Left lung (tissue), 4 donors: ENCODE measurements at regions not wholly inside any gene's neighbourhood (a gene's known extent, or its start where the extent isn't known, plus 50 kb on each side); places are given as distances from the start of the nearest gene placed in this dataset.
"Not testable (repeated sequence)": the region's sequence is repeated elsewhere in the genome, so short reads cannot be mapped to it uniquely, and the experiment has no call there.

Experiments
- ATAC-seq: fragments of 200-7000 bp; cut with Tn5 transposase; one replicate; pipeline ENCODE4 v1.9.1; 2020; ENCODE audit warnings: moderate library complexity
- DNase-seq, 4 donors: peaks; one replicate each; pipeline ENCODE4 v3.0.0-alpha.2; 2013 to 2020
- H3K27ac ChIP-seq, 2 donors: fragments of 200-600 bp; sonication (generic) in 1 of 2; one replicate each; pipeline versions ENCODE4 v1.5.0 to v1.8.0; 2020 to 2021
- H3K27me3 ChIP-seq, 2 donors: fragments of 200-600 bp; sonication (generic) in 1 of 2; one replicate each; pipeline versions ENCODE4 v1.5.0 to v1.8.0; 2020 to 2021
- H3K36me3 ChIP-seq, 2 donors: fragments of 200-600 bp; sonication (generic) in 1 of 2; one replicate each; pipeline versions ENCODE4 v1.5.0 to v1.8.0; 2020 to 2021
- H3K4me1 ChIP-seq, 2 donors: fragments of 200-600 bp; one replicate each; pipeline ENCODE4 v1.8.0; 2021
- H3K4me3 ChIP-seq, 2 donors: fragments of 200-600 bp; sonication (generic) in 1 of 2; one replicate each; pipeline versions ENCODE4 v1.5.0 to v1.8.0; 2020 to 2021; ENCODE audit warnings: mild to moderate bottlenecking in 1 of 2
- H3K9me3 ChIP-seq, 2 donors: fragments of 200-600 bp; sonication (generic) in 1 of 2; one replicate each; pipeline versions ENCODE4 v1.5.0 to v1.8.0; 2020 to 2021
- intact Hi-C, 2 donors: fragments of 100-400 bp; cut with DNase I; formaldehyde crosslinking; loops; one replicate each; pipeline versions ENCODE4 v1.11.2 to v1.14.2; 2022
- donor health status: DM: no; HTN: yes; CAD: no.
- donor health status: DM: no; HTN: no; CAD: no.

GRCh38 chr9:67133124-67133523 lies 140.8 kb upstream of the SPATA31A3 start:
- H3K9me3 ChIP-seq, H3K27me3 ChIP-seq, DNase-seq, ATAC-seq, H3K4me1 ChIP-seq, H3K4me3 ChIP-seq, H3K36me3 ChIP-seq, H3K27ac ChIP-seq, intact Hi-C loops: not testable (repeated sequence)

DNA sequence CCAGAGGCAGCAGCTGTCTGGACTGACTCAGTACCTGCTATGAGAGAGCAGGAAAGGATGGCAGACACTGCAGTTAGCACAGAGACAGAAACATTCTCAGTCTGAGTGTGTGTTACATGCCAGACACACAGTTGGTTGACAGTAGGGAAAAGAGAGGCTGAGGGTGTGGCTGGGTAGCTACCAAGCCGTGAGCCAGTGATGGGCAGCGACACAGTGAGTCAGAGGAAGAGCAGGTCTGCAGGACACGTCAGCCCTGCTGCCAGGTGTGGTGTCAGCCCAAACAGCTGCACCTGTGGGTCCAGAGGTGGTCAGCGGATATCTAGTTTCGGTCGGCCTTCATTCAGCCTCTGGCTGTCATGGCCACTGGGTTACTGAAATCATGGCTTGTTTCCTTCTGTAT lies 124.4 kb upstream of the SPATA31A3 start:
- not testable (repeated sequence) for H3K9me3 ChIP-seq, H3K27me3 ChIP-seq
- ATAC-seq, result peak; percentile 57

GRCh38 chr9:67112148-67112547 lies 119.8 kb upstream of the SPATA31A3 start:
- H3K4me3 ChIP-seq, intact Hi-C loops, H3K27me3 ChIP-seq, H3K27ac ChIP-seq, H3K4me1 ChIP-seq, H3K36me3 ChIP-seq, DNase-seq, ATAC-seq, H3K9me3 ChIP-seq: not testable (repeated sequence)

More for the DNA sequence above, 124.4 kb upstream of the SPATA31A3 start:
- DNase-seq, H3K4me3 ChIP-seq, H3K36me3 ChIP-seq, H3K27ac ChIP-seq, H3K4me1 ChIP-seq, intact Hi-C loops: not testable (repeated sequence)

GRCh38 chr9:67111733-67112132 lies 119.4 kb upstream of the SPATA31A3 start:
- H3K9me3 ChIP-seq, intact Hi-C loops, ATAC-seq, H3K36me3 ChIP-seq, H3K4me1 ChIP-seq, H3K27me3 ChIP-seq, DNase-seq, H3K27ac ChIP-seq, H3K4me3 ChIP-seq: not testable (repeated sequence)

DNA sequence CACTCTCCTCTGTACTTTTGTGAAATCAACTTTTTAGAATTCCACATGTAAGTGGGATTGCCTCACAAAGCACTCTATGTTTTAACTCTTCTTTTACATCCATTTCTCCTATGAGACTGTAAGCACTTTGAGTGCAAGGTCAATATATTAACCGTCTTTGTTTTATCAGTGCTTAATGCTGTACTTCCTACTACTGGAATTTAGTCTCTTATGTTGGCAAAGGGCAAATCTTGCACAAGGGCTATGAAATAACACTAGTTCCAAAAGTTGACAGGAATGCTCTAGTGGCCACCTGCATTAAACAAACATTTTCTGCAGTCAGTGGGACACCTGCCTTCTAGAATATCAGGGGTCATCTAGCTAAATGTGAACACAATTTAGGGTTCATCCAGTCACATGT lies 117.5 kb upstream of the SPATA31A3 start:
- DNase-seq, H3K36me3 ChIP-seq, H3K27ac ChIP-seq, H3K4me3 ChIP-seq, H3K27me3 ChIP-seq, H3K9me3 ChIP-seq, intact Hi-C loops, H3K4me1 ChIP-seq: not testable (repeated sequence)
- ATAC-seq, result peak; percentile 63

- ATAC-seq, H3K36me3 ChIP-seq, DNase-seq, H3K4me1 ChIP-seq, H3K27me3 ChIP-seq, H3K27ac ChIP-seq, intact Hi-C loops, H3K4me3 ChIP-seq, H3K9me3 ChIP-seq: not testable (repeated sequence)
These were observed 114.3 kb upstream of the SPATA31A3 start for GRCh38 chr9:67106659-67107058.

GRCh38 chr9:67102506-67103276 lies 110.3 kb upstream of the SPATA31A3 start:
- H3K27me3 ChIP-seq, H3K4me1 ChIP-seq, ATAC-seq, H3K9me3 ChIP-seq, H3K27ac ChIP-seq, intact Hi-C loops, H3K36me3 ChIP-seq, H3K4me3 ChIP-seq: not testable (repeated sequence)
- peak in 1 of 4 donors; percentile 28 for DNase-seq

GRCh38 chr9:67091104-67091503 lies 98.8 kb upstream of the SPATA31A3 start:
- H3K9me3 ChIP-seq, intact Hi-C loops, H3K4me3 ChIP-seq, H3K4me1 ChIP-seq, H3K27me3 ChIP-seq, H3K36me3 ChIP-seq, ATAC-seq, H3K27ac ChIP-seq: not testable (repeated sequence)
- peak in 1 of 4 donors; percentile 50 for DNase-seq

DNA sequence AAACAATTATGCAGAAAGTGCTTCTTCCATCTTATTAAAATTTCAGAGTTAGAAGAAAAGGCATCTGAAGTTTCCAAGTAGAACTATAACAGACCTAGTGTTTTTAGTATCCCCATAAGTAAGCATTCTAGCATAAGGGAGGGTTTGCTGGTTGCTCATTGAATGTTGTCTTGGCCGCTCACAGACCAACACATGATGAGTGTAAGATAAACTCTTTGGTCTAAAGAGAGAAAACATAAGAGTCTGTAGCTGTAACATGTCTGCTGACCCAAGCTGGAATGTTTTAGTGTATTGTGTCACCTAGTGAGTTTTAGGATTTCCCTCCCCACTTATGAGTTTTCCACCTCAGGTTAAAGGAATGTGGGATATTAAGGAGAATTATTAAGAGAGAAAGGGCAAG lies 94.5 kb upstream of the SPATA31A3 start:
- ATAC-seq, result peak; percentile 36

DNA sequence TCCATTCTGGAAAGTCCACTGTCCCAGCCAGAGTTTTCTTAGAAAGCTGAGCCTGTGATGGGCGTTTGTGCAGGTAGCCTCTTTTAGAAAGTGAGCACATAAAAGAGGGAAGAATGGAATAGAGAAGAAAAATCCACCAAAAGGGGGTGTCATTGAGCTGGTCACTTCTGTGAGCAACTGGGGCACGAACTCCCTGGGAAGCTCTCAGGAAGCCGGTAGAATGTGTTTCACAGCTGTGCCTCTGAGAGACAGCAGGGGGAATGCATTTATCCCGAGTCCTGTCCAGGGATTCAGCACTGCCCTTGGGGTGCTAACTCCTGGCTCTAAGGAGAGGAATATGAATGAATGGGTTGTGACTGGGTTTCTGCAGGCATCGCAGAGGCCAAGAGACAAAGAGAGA lies 73.8 kb upstream of the SPATA31A3 start:
- H3K27me3 ChIP-seq, H3K27ac ChIP-seq, ATAC-seq, H3K9me3 ChIP-seq, H3K36me3 ChIP-seq, intact Hi-C loops, H3K4me3 ChIP-seq, DNase-seq, H3K4me1 ChIP-seq: not testable (repeated sequence)

More for the DNA sequence above, 94.5 kb upstream of the SPATA31A3 start:
- H3K36me3 ChIP-seq, H3K9me3 ChIP-seq, H3K4me1 ChIP-seq, H3K27ac ChIP-seq, H3K27me3 ChIP-seq, H3K4me3 ChIP-seq, DNase-seq, intact Hi-C loops: not testable (repeated sequence)

- H3K4me1 ChIP-seq, intact Hi-C loops, H3K27me3 ChIP-seq, H3K9me3 ChIP-seq, H3K27ac ChIP-seq, H3K36me3 ChIP-seq: not testable (repeated sequence)
- DNase-seq, result peak; percentile 6 to 82 (median 22)
- peak overlapping the region in 1 of 2 donors; percentile 26 for H3K4me3 ChIP-seq
- peak; percentile 57 for ATAC-seq
These were observed 66.8 kb upstream of the SPATA31A3 start for GRCh38 chr9:67058898-67059715.
